ENCODE measurements at regions not wholly inside any gene's neighbourhood (a gene's known extent, or its start where the extent isn't known, plus 50 kb on each side); places are given as distances from the start of the nearest gene placed in this dataset.

DNA sequence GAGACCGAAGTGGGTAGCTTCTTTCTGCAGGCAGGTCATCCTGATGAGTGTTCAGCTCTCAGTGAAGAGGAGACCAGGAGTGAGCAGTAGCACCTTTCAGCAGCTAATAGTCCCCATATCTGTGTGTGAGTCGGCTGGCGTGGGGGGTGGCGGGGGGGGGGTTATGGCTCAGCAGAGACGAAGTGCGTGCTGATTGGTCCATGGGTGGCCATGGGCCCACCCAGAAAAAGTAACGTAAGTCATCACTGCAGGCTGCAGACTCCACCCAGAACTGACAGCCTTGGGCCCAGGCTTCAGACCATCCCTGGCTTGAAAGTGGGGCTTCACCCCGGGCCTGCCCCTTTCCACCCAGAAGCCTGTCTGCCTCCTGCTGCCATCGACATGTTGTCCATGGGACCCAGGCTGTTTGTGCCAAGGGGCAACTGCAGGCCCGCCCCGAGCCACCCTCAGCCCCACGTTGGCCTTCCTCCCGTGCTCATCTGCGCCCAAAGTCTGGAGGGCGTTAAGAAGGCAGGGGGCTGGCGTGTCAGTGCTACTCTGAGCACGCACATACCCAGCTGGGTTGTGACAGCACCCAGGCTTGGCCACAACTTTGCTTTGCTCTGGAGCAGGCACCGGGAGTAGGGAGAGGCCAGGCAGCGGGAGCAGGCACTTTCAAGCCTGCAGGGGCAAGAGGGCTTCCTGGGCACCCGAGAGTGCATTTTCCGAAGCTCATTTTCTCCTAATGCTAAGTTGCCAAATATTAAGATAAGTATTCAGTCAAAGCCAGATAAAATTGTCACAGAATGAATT, 511.7 kb upstream of the CDIN1 start:
- TF ChIP-seq, protein P1, sequence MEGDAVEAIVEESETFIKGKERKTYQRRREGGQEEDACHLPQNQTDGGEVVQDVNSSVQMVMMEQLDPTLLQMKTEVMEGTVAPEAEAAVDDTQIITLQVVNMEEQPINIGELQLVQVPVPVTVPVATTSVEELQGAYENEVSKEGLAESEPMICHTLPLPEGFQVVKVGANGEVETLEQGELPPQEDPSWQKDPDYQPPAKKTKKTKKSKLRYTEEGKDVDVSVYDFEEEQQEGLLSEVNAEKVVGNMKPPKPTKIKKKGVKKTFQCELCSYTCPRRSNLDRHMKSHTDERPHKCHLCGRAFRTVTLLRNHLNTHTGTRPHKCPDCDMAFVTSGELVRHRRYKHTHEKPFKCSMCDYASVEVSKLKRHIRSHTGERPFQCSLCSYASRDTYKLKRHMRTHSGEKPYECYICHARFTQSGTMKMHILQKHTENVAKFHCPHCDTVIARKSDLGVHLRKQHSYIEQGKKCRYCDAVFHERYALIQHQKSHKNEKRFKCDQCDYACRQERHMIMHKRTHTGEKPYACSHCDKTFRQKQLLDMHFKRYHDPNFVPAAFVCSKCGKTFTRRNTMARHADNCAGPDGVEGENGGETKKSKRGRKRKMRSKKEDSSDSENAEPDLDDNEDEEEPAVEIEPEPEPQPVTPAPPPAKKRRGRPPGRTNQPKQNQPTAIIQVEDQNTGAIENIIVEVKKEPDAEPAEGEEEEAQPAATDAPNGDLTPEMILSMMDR (IDR thresholded peaks at IDR 0.05) = no peak
- no peak for TF ChIP-seq POLR2A (IDR thresholded peaks at IDR 0.05)

Measured in esophagus squamous epithelium (tissue), 4 donors.